Endothelial cell (in vitro differentiated cells): ENCODE measurements at regions not wholly inside any gene's neighbourhood (a gene's known extent, or its start where the extent isn't known, plus 50 kb on each side); places are given as distances from the start of the nearest gene placed in this dataset.

Source experiments
- DNase-seq: peaks from one replicate; pipeline ENCODE4 v3.0.0; 2021; ENCODE audit warnings: low spot score
- H3K27ac Mint-ChIP-seq: one replicate; pipeline ENCODE4 v1.8.0; 2021; ENCODE audit warnings: mixed read lengths, inconsistent platforms; ENCODE audit not compliant: unreplicated experiment
- H3K27me3 Mint-ChIP-seq: one replicate; pipeline ENCODE4 v1.8.0; 2021; ENCODE audit warnings: mild to moderate bottlenecking, moderate library complexity, mixed read lengths, inconsistent platforms; ENCODE audit not compliant: unreplicated experiment
- H3K36me3 Mint-ChIP-seq: one replicate; pipeline ENCODE4 v1.8.0; 2021; ENCODE audit warnings: mild to moderate bottlenecking, low read depth, mixed read lengths, inconsistent platforms; ENCODE audit not compliant: unreplicated experiment
- H3K4me1 Mint-ChIP-seq: one replicate; pipeline ENCODE4 v1.8.0; 2021; ENCODE audit warnings: mild to moderate bottlenecking, mixed read lengths, inconsistent platforms; ENCODE audit not compliant: unreplicated experiment
- H3K4me3 Mint-ChIP-seq: one replicate; pipeline ENCODE4 v1.8.0; 2021; ENCODE audit warnings: mild to moderate bottlenecking, mixed read lengths, inconsistent platforms; ENCODE audit not compliant: unreplicated experiment
- H3K9me3 Mint-ChIP-seq: one replicate; pipeline ENCODE4 v1.8.0; 2021; ENCODE audit warnings: mixed read lengths, inconsistent platforms; ENCODE audit not compliant: unreplicated experiment
- CTCF ChIP-seq: fragments of 200-600 bp; sonication (generic); IDR thresholded peaks from one replicate; pipeline ENCODE4 v1.5.0; 2021; ENCODE audit warnings: antibody characterized with exemption; ENCODE audit not compliant: unreplicated experiment

- Mint-ChIP-seq H3K36me3 (no peaks in the 10 kb centered on the region), H3K4me1 (no peaks in the 10 kb centered on the region), H3K9me3 (peaks cover 4% of the 10 kb centered on the region)
Measured at GRCh38 chr2:5975401-5975800, 283.2 kb downstream of the SOX11 start.

GRCh38 chr2:5976531-5977065 lies 284.4 kb downstream of the SOX11 start:
- TF ChIP-seq CTCF, result no peak
- Mint-ChIP-seq H3K4me3 (no peak overlapping the region), H3K36me3 (no peaks in the 10 kb centered on the region), H3K9me3 (peaks cover 4% of the 10 kb centered on the region), H3K27ac (no peak overlapping the region), H3K4me1 (no peaks in the 10 kb centered on the region), H3K27me3 (no peaks in the 10 kb centered on the region)
- no peak for DNase-seq

More at GRCh38 chr2:5975401-5975800, 283.2 kb downstream of the SOX11 start:
- Mint-ChIP-seq H3K27me3 (no peaks in the 10 kb centered on the region), H3K27ac (no peak overlapping the region), H3K4me3 (no peak overlapping the region)
- DNase-seq, result no peak
- no peak for TF ChIP-seq CTCF

- no peak for DNase-seq
- H3K4me1 Mint-ChIP-seq, result no peaks in the 10 kb centered on the region
- H3K36me3 Mint-ChIP-seq, result no peaks in the 10 kb centered on the region
- H3K4me3 Mint-ChIP-seq, result no peak overlapping the region
- no peak for TF ChIP-seq CTCF
- no peak overlapping the region for H3K27ac Mint-ChIP-seq
- peaks cover 2% of the 10 kb centered on the region for H3K27me3 Mint-ChIP-seq
- H3K9me3 Mint-ChIP-seq, result peaks cover under 1% of the 10 kb centered on the region
Measured at GRCh38 chr2:5977477-5977876, 285.3 kb downstream of the SOX11 start.

GRCh38 chr2:5978131-5978751 lies 286.1 kb downstream of the SOX11 start:
- no peak for TF ChIP-seq CTCF
- Mint-ChIP-seq H3K4me1 (no peaks in the 10 kb centered on the region), H3K9me3 (no peaks in the 10 kb centered on the region), H3K36me3 (no peaks in the 10 kb centered on the region), H3K4me3 (no peak overlapping the region), H3K27ac (no peak overlapping the region), H3K27me3 (peaks cover 2% of the 10 kb centered on the region)
- DNase-seq, result no peak

GRCh38 chr2:5980450-5981190 lies 288.4 kb downstream of the SOX11 start:
- Mint-ChIP-seq H3K27ac (no peak overlapping the region), H3K4me1 (no peaks in the 10 kb centered on the region), H3K4me3 (no peak overlapping the region), H3K36me3 (no peaks in the 10 kb centered on the region), H3K27me3 (peaks cover 2% of the 10 kb centered on the region), H3K9me3 (peaks cover 5% of the 10 kb centered on the region)
- DNase-seq, result no peak
- no peak for TF ChIP-seq CTCF
